Vagina (tissue), 2 donors: ENCODE measurements at regions not wholly inside any gene's neighbourhood (a gene's known extent, or its start where the extent isn't known, plus 50 kb on each side); places are given as distances from the start of the nearest gene placed in this dataset.

Experiments used
- POLR2AphosphoS5 ChIP-seq, 2 donors: sonication (generic); formaldehyde crosslinking; IDR thresholded peaks; one replicate each; pipeline ENCODE4 v1.9.0; 2017; ENCODE audit warnings: antibody characterized with exemption in 2 of 2, mild to moderate bottlenecking in 2 of 2, low read depth in 1 of 2; ENCODE audit not compliant: insufficient read depth in 1 of 2
- TF ChIP-seq, protein P1 (sequence below), 3 experiments: fragments of 450-650 bp in 2 of 3; fragments of 200-600 bp in 1 of 3; sonication (generic) in 1 of 3; IDR thresholded peaks; one replicate each; pipeline ENCODE4 v1.5.1; 2017 to 2019; ENCODE audit warnings: antibody characterized with exemption in 3 of 3, mild to moderate bottlenecking in 2 of 3, moderate library complexity in 2 of 3

DNA sequence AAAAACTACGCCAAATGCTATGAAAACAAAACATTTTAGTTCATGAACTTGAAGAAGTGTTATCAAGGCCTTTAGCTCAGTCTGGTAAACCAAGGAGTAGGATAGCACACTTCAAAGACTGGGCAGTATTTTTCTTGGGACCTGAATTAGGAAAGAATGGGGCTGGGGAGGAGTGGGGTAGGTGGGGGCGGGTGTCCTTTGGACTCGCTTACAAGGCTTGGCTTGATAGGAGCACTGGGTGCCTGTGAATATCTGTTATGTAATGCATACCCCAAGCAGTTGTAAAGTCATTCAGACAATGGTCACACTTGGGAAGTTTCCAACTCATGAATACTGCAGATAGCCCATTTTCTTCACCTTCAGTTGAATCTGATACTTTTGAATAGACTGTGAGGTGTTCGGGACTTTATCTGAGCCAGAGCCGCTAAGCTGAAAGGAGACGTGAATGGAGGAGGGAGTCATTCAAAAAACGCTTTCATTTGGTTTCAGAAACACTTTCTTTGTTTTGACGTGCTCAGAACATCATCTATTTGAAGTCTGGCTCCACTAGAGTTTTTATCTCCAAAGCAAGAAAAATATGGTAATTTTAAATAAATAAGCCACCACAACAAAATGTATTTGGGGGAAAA lies 70.1 kb upstream of the FAM204A start:
- TF ChIP-seq, protein P1, sequence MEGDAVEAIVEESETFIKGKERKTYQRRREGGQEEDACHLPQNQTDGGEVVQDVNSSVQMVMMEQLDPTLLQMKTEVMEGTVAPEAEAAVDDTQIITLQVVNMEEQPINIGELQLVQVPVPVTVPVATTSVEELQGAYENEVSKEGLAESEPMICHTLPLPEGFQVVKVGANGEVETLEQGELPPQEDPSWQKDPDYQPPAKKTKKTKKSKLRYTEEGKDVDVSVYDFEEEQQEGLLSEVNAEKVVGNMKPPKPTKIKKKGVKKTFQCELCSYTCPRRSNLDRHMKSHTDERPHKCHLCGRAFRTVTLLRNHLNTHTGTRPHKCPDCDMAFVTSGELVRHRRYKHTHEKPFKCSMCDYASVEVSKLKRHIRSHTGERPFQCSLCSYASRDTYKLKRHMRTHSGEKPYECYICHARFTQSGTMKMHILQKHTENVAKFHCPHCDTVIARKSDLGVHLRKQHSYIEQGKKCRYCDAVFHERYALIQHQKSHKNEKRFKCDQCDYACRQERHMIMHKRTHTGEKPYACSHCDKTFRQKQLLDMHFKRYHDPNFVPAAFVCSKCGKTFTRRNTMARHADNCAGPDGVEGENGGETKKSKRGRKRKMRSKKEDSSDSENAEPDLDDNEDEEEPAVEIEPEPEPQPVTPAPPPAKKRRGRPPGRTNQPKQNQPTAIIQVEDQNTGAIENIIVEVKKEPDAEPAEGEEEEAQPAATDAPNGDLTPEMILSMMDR (IDR thresholded peaks at IDR 0.05): no peak
- TF ChIP-seq POLR2AphosphoS5 (IDR thresholded peaks at IDR 0.05; ENCODE audit: insufficient read depth in 1 of 2, low read depth in 1 of 2): no peak
